ENCODE measurements at regions not wholly inside any gene's neighbourhood (a gene's known extent, or its start where the extent isn't known, plus 50 kb on each side); places are given as distances from the start of the nearest gene placed in this dataset.

GRCh38 chr6:6505111-6505510, 83.4 kb upstream of the LY86 start:
- no peak overlapping the region for H3K4me3 ChIP-seq
- H3K27me3 ChIP-seq: no peaks in the 10 kb centered on the region
- TF ChIP-seq, protein P1, sequence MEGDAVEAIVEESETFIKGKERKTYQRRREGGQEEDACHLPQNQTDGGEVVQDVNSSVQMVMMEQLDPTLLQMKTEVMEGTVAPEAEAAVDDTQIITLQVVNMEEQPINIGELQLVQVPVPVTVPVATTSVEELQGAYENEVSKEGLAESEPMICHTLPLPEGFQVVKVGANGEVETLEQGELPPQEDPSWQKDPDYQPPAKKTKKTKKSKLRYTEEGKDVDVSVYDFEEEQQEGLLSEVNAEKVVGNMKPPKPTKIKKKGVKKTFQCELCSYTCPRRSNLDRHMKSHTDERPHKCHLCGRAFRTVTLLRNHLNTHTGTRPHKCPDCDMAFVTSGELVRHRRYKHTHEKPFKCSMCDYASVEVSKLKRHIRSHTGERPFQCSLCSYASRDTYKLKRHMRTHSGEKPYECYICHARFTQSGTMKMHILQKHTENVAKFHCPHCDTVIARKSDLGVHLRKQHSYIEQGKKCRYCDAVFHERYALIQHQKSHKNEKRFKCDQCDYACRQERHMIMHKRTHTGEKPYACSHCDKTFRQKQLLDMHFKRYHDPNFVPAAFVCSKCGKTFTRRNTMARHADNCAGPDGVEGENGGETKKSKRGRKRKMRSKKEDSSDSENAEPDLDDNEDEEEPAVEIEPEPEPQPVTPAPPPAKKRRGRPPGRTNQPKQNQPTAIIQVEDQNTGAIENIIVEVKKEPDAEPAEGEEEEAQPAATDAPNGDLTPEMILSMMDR (IDR thresholded peaks at IDR 0.05): no peak
- no peak for TF ChIP-seq POLR2A (IDR thresholded peaks at IDR 0.05)
- TF ChIP-seq POLR2AphosphoS5 (IDR thresholded peaks at IDR 0.05): no peak
- H3K27ac ChIP-seq: no peak overlapping the region
- H3K36me3 ChIP-seq: no peaks in the 10 kb centered on the region
- H3K9me3 ChIP-seq: peaks cover 0 to 9% of the 10 kb centered on the region in 2 donors
- DNase-seq (ENCODE audit: low spot score in 2 of 2): no peak
- intact Hi-C loops (cut with DNase I; ENCODE audit: low total_unique reads): no loop called here
- H3K4me1 ChIP-seq: no peaks in the 10 kb centered on the region

GRCh38 chr6:6508643-6509042, 79.9 kb upstream of the LY86 start:
- no peak for DNase-seq (ENCODE audit: low spot score in 2 of 2)
- Histone ChIP-seq H3K27ac (no peak overlapping the region), H3K4me1 (no peaks in the 10 kb centered on the region), H3K9me3 (peaks cover 0 to 9% of the 10 kb centered on the region in 2 donors), H3K27me3 (no peaks in the 10 kb centered on the region), H3K36me3 (no peaks in the 10 kb centered on the region), H3K4me3 (no peak overlapping the region)
- intact Hi-C loops (cut with DNase I; ENCODE audit: low total_unique reads): no loop called here
- TF ChIP-seq POLR2A (IDR thresholded peaks at IDR 0.05) (no peak), POLR2AphosphoS5 (IDR thresholded peaks at IDR 0.05) (no peak)
- TF ChIP-seq, protein P1 (IDR thresholded peaks at IDR 0.05): no peak

DNA sequence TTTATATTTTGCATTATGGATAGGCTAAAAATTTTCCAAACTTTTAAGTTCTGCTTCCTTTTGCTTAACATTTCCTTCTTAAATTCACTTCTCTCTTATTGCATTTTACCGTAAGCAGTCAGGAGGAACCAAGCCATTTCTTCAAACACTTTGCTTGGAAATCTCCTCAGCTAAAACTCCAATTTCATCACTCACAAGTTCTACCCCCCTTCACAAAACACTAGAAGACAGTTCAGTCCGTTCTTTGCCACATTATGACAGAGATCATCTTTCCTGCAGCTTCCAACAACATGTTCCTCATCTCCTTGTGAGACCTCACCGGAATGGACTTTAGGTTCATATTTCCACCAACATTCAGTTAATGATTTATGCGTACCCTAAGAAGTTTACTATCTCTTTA, 79.2 kb upstream of the LY86 start:
- peaks cover 0 to 9% of the 10 kb centered on the region in 2 donors for H3K9me3 ChIP-seq
- no peaks in the 10 kb centered on the region for H3K4me1 ChIP-seq
- no peaks in the 10 kb centered on the region for H3K27me3 ChIP-seq
- no peaks in the 10 kb centered on the region for H3K36me3 ChIP-seq
- TF ChIP-seq, protein P1 (IDR thresholded peaks at IDR 0.05): no peak
- TF ChIP-seq POLR2A (IDR thresholded peaks at IDR 0.05) (no peak), POLR2AphosphoS5 (IDR thresholded peaks at IDR 0.05) (no peak)
- H3K4me3 ChIP-seq: no peak overlapping the region
- intact Hi-C loops (cut with DNase I; ENCODE audit: low total_unique reads): no loop called here
- H3K27ac ChIP-seq: no peak overlapping the region
- DNase-seq (ENCODE audit: low spot score in 2 of 2): no peak

- no peak for TF ChIP-seq POLR2A (IDR thresholded peaks at IDR 0.05)
- TF ChIP-seq POLR2AphosphoS5 (IDR thresholded peaks at IDR 0.05): no peak
- TF ChIP-seq, protein P1 (IDR thresholded peaks at IDR 0.05): no peak
- no peaks in the 10 kb centered on the region for H3K4me1 ChIP-seq
- no peaks in the 10 kb centered on the region for H3K36me3 ChIP-seq
- no peaks in the 10 kb centered on the region for H3K27me3 ChIP-seq
- no peak overlapping the region for H3K4me3 ChIP-seq
- intact Hi-C loops (cut with DNase I; ENCODE audit: low total_unique reads): no loop called here
- DNase-seq (ENCODE audit: low spot score in 2 of 2): no peak
- H3K9me3 ChIP-seq: peaks cover 0 to 8% of the 10 kb centered on the region in 2 donors
- H3K27ac ChIP-seq: no peak overlapping the region
These were observed 75.8 kb upstream of the LY86 start for GRCh38 chr6:6512711-6513110.

DNA sequence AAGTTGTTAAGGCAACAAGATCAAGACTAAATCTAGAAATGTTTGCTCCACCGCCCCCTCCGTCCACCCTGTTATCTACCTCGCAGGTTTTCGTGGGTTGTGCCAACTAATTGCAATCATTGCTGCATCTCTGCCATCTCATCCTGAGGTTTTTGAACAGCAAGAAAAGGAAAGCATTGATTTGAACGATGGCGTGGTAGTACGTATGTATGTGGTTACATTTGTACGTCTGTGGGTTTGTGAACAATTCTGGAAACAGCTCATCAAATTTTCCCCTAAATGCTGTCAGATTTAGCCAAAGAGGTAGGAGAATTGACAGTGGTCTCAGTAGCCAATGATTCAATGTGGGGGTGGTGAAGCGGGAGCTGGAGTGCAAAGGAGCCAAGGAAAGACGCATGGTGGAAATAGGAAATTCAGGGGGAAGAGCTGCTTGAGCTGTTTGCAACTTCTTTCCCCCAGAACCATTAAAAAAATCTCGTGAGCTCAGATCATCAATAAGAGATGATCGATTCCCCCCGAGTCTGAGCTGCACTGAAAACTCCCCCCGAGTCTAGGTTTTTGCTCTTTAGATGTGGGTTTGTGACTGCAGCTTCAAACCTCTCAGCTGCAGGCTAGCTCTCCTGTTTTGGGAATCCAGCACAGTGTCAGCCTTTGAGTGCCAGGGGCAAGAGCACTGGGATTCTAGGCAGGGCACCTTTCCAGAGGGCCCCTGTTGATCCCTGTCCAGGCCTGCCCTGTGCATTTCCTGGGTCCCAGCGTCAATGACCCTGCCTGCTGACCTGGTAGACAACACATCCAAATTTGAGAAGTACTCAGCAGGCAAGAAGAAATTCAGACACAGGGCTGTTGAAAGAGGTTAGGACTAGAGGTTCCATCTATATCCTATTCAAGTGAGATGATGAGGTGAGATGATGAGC, 72.6 kb upstream of the LY86 start:
- Histone ChIP-seq H3K4me3 (no peak overlapping the region), H3K27me3 (no peaks in the 10 kb centered on the region), H3K27ac (no peak overlapping the region), H3K36me3 (no peaks in the 10 kb centered on the region), H3K4me1 (no peaks in the 10 kb centered on the region), H3K9me3 (no peaks in the 10 kb centered on the region)
- no peak for TF ChIP-seq POLR2A (IDR thresholded peaks at IDR 0.05)
- TF ChIP-seq POLR2AphosphoS5 (IDR thresholded peaks at IDR 0.05): no peak
- TF ChIP-seq, protein P1 (IDR thresholded peaks at IDR 0.05): no peak
- no peak for DNase-seq (ENCODE audit: low spot score in 2 of 2)
- intact Hi-C loops (cut with DNase I; ENCODE audit: low total_unique reads): no loop called here
